22Rv1 (cell line): ENCODE measurements at regions not wholly inside any gene's neighbourhood (a gene's known extent, or its start where the extent isn't known, plus 50 kb on each side); places are given as distances from the start of the nearest gene placed in this dataset.

Experiments used
- H3K27ac ChIP-seq: fragments of 450-650 bp; 2 replicates; pipeline ENCODE4 v1.5.1; 2017
- ZFX ChIP-seq: fragments of 450-650 bp; IDR thresholded peaks from 2 replicates; pipeline ENCODE4 v1.6.1; 2017; ENCODE audit warnings: antibody characterized with exemption, borderline replicate concordance
- TF ChIP-seq, protein P1 (sequence below): fragments of 450-650 bp; IDR thresholded peaks from 2 replicates; pipeline ENCODE4 v1.5.1; 2017; ENCODE audit warnings: mild to moderate bottlenecking

GRCh38 chr11:92123540-92123939 lies 101.1 kb upstream of the FAT3 start:
- TF ChIP-seq ZFX = no peak
- TF ChIP-seq, protein P1, sequence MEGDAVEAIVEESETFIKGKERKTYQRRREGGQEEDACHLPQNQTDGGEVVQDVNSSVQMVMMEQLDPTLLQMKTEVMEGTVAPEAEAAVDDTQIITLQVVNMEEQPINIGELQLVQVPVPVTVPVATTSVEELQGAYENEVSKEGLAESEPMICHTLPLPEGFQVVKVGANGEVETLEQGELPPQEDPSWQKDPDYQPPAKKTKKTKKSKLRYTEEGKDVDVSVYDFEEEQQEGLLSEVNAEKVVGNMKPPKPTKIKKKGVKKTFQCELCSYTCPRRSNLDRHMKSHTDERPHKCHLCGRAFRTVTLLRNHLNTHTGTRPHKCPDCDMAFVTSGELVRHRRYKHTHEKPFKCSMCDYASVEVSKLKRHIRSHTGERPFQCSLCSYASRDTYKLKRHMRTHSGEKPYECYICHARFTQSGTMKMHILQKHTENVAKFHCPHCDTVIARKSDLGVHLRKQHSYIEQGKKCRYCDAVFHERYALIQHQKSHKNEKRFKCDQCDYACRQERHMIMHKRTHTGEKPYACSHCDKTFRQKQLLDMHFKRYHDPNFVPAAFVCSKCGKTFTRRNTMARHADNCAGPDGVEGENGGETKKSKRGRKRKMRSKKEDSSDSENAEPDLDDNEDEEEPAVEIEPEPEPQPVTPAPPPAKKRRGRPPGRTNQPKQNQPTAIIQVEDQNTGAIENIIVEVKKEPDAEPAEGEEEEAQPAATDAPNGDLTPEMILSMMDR = no peak
- H3K27ac ChIP-seq = no peak overlapping the region

DNA sequence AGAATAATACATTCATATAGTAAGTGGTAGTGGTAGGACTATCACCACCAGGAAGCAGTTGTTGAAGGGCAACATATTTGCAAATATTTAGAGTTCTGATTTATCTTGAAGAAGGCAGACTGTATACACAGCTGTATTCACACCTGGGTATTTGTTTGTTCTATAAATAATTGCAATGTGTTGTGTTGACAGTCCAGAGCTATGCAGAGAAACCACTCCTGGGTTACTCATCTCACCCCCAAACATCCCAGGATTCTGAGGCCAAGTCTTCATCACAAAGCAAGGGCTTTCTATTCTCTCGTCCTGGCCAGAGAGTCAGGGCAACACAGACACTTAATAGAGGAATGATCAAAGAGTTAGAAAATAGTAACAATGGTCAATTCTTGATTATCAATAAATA lies 102.1 kb upstream of the FAT3 start:
- H3K27ac ChIP-seq = no peak overlapping the region
- TF ChIP-seq ZFX = no peak
- TF ChIP-seq, protein P1 = no peak

GRCh38 chr11:92111287-92111686 lies 113.3 kb upstream of the FAT3 start:
- TF ChIP-seq, protein P1 = no peak
- no peak for TF ChIP-seq ZFX
- no peak overlapping the region for H3K27ac ChIP-seq

GRCh38 chr11:92109466-92109865 lies 115.2 kb upstream of the FAT3 start:
- TF ChIP-seq, protein P1 = no peak
- no peak for TF ChIP-seq ZFX
- no peak overlapping the region for H3K27ac ChIP-seq

DNA sequence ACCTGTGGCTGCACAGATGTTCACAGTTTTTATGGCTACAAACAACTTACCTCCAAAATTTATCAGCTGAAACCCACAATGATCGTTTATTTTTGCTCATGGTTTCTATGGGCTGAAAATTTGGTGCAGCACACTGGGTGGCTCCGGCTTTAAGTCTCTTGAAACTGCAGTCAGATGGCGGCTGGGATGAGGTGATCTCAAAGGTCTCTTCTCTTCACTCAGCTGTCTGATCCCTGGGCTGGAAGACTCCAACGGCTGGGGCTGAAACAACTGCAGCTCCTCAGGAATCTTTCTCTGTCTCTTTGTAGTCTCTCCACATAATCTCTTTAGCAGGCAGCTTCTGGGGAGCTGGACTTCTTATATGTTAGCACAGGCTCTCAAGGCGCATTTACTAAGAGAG lies 117.3 kb upstream of the FAT3 start:
- TF ChIP-seq, protein P1 = no peak
- TF ChIP-seq ZFX = no peak
- no peak overlapping the region for H3K27ac ChIP-seq

DNA sequence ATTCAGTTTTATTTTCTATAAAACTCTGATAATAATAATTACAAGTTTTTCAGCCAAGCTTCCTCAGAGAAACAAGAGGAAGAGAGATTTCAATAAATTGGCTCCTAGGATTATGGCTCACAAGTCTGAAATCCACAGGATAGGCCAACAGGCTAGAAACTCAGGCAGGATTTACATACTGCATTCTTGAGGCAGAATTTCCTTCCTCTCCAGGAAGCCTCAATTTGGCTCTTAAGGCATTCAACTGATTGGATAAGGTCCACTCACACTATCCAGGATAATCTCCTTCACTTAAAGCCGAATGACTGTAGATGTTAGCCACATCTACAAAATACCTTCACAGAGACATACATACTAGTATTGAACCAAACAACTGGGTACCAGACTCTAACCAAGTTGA lies 120.3 kb upstream of the FAT3 start:
- H3K27ac ChIP-seq = no peak overlapping the region
- TF ChIP-seq, protein P1 = no peak
- TF ChIP-seq ZFX = no peak

DNA sequence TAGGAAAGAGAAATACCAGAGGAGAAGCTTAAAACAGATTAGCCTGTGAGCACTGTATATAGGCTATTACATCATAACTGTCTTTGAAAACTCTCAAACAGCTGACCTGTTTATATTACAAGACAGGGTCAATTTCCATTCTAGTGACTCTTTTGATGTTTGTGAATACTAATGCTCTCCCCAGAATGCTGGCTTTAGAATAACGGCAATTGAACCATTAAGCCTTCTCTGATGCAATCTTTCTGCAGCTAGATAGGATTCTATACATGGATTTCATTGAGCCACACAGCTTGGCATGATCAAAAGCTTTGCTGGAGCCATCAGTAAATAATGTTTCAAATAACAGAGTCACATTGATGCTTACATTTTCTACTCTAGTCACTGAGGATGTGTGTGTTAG lies 122.7 kb upstream of the FAT3 start:
- no peak for TF ChIP-seq ZFX
- TF ChIP-seq, protein P1 = no peak

More for the DNA sequence above, 122.7 kb upstream of the FAT3 start:
- no peak overlapping the region for H3K27ac ChIP-seq
